ENCODE measurements at regions not wholly inside any gene's neighbourhood (a gene's known extent, or its start where the extent isn't known, plus 50 kb on each side); places are given as distances from the start of the nearest gene placed in this dataset.

GRCh38 chr1:106189780-106190179 lies 866.7 kb upstream of the PRMT6 start:
- DNase-seq, result no peak

GRCh38 chr1:106194206-106194605 lies 862.3 kb upstream of the PRMT6 start:
- DNase-seq, result no peak

- no peak for DNase-seq
Measured at GRCh38 chr1:106200711-106201110, 855.8 kb upstream of the PRMT6 start.

- DNase-seq, result no peak
Measured at GRCh38 chr1:106207185-106207584, 849.3 kb upstream of the PRMT6 start.

GRCh38 chr1:106217765-106218164 lies 838.7 kb upstream of the PRMT6 start:
- no peak for DNase-seq

- DNase-seq, result no peak
Measured at GRCh38 chr1:106222403-106222802, 834.1 kb upstream of the PRMT6 start.

GRCh38 chr1:106223213-106223612 lies 833.3 kb upstream of the PRMT6 start:
- no peak for DNase-seq

- DNase-seq, result no peak
Measured at GRCh38 chr1:106224426-106224825, 832.0 kb upstream of the PRMT6 start.

- DNase-seq, result no peak
Measured at GRCh38 chr1:106225403-106225802, 831.1 kb upstream of the PRMT6 start.

GRCh38 chr1:106226550-106226949 lies 829.9 kb upstream of the PRMT6 start:
- DNase-seq, result no peak

- no peak for DNase-seq
Measured at GRCh38 chr1:106232128-106232527, 824.3 kb upstream of the PRMT6 start.

GRCh38 chr1:106233511-106233910 lies 823.0 kb upstream of the PRMT6 start:
- DNase-seq, result no peak

GRCh38 chr1:106249365-106249764 lies 807.1 kb upstream of the PRMT6 start:
- no peak for DNase-seq

GRCh38 chr1:106249810-106250209 lies 806.7 kb upstream of the PRMT6 start:
- DNase-seq, result no peak

- DNase-seq, result no peak
Measured at GRCh38 chr1:106254748-106255147, 801.7 kb upstream of the PRMT6 start.

GRCh38 chr1:106266786-106267185 lies 789.7 kb upstream of the PRMT6 start:
- no peak for DNase-seq

GRCh38 chr1:106268070-106268469 lies 788.4 kb upstream of the PRMT6 start:
- no peak for DNase-seq

- DNase-seq, result no peak
Measured at GRCh38 chr1:106276871-106277270, 779.6 kb upstream of the PRMT6 start.

GRCh38 chr1:106277786-106278185 lies 778.7 kb upstream of the PRMT6 start:
- DNase-seq, result no peak

GRCh38 chr1:106278716-106279115 lies 777.8 kb upstream of the PRMT6 start:
- no peak for DNase-seq

- peak; percentile 44 for DNase-seq
Measured at GRCh38 chr1:106289265-106289928, 767.1 kb upstream of the PRMT6 start.

GRCh38 chr1:106290805-106291501 lies 765.5 kb upstream of the PRMT6 start:
- DNase-seq, result peak; percentile 57

- no peak for DNase-seq
Measured at GRCh38 chr1:106292130-106292529, 764.3 kb upstream of the PRMT6 start.

- DNase-seq, result no peak
Measured at GRCh38 chr1:106296431-106296830, 760.0 kb upstream of the PRMT6 start.

- DNase-seq, result no peak
Measured at GRCh38 chr1:106304106-106304505, 752.4 kb upstream of the PRMT6 start.
